SK-N-SH treated with all-trans-retinoic acid at 6 μM for 48 hours (cell line): ENCODE measurements at regions not wholly inside any gene's neighbourhood (a gene's known extent, or its start where the extent isn't known, plus 50 kb on each side); places are given as distances from the start of the nearest gene placed in this dataset.

Experiments used
- ATAC-seq: fragments of 200-7000 bp; cut with Tn5 transposase; 3 replicates; pipeline ENCODE4 v1.9.1; 2020; ENCODE audit warnings: mild to moderate bottlenecking, moderate library complexity
- ARNTL ChIP-seq: fragments of 450-650 bp; formaldehyde crosslinking; IDR thresholded peaks from 2 replicates; pipeline ENCODE4 v1.5.0; 2020; ENCODE audit warnings: low read depth, mild to moderate bottlenecking, moderate library complexity, borderline replicate concordance
- BACH2 ChIP-seq: fragments of 250-450 bp; sonication (Bioruptor Pico); IDR thresholded peaks from 2 replicates; pipeline ENCODE4 v1.9.0; 2021; ENCODE audit warnings: mild to moderate bottlenecking, borderline replicate concordance
- CSDC2 ChIP-seq: fragments of 250-450 bp; sonication (Bioruptor Pico); IDR thresholded peaks from 2 replicates; pipeline ENCODE4 v1.5.0; 2020; ENCODE audit warnings: mild to moderate bottlenecking, moderate library complexity
- ESRRG ChIP-seq: fragments of 250-450 bp; sonication (Bioruptor Pico); IDR thresholded peaks from 2 replicates; pipeline ENCODE4 v1.6.1; 2021; ENCODE audit warnings: mild to moderate bottlenecking
- GLIS3 ChIP-seq: fragments of 250-450 bp; sonication (Bioruptor Pico); IDR thresholded peaks from 2 replicates; pipeline ENCODE4 v1.5.0; 2020; ENCODE audit warnings: mild to moderate bottlenecking, moderate library complexity
- ISL1 ChIP-seq: fragments of 250-450 bp; sonication (Bioruptor Pico); IDR thresholded peaks from 2 replicates; pipeline ENCODE4 v2.1.2; 2022; ENCODE audit warnings: mild to moderate bottlenecking, moderate library complexity
- OSR1 ChIP-seq: fragments of 250-450 bp; sonication (Bioruptor Pico); IDR thresholded peaks from 2 replicates; pipeline ENCODE4 v1.8.0; 2022; ENCODE audit warnings: moderate library complexity, mild to moderate bottlenecking, inconsistent platforms
- PPARA ChIP-seq: fragments of 250-450 bp; sonication (Bioruptor Pico); IDR thresholded peaks from 2 replicates; pipeline ENCODE4 v1.5.0; 2020; ENCODE audit warnings: mild to moderate bottlenecking, borderline replicate concordance
- RARB ChIP-seq: fragments of 250-450 bp; sonication (Bioruptor Pico); IDR thresholded peaks from 2 replicates; pipeline ENCODE4 v1.8.0; 2021; ENCODE audit warnings: mild to moderate bottlenecking, moderate library complexity
- SNAI2 ChIP-seq: fragments of 250-450 bp; sonication (Bioruptor Pico); IDR thresholded peaks from 2 replicates; pipeline ENCODE4 v1.5.0; 2020; ENCODE audit warnings: mild to moderate bottlenecking, moderate library complexity
- TCF4 ChIP-seq: fragments of 250-450 bp; sonication (Bioruptor Pico); IDR thresholded peaks from 2 replicates; pipeline ENCODE4 v1.8.0; 2021; ENCODE audit warnings: mild to moderate bottlenecking, moderate library complexity, borderline replicate concordance
- TOX ChIP-seq: fragments of 250-450 bp; sonication (Bioruptor Pico); IDR thresholded peaks from 2 replicates; pipeline ENCODE4 v1.8.0; 2021; ENCODE audit warnings: mild to moderate bottlenecking, moderate library complexity, borderline replicate concordance
- ZC3H10 ChIP-seq: fragments of 250-450 bp; sonication (Bioruptor Pico); IDR thresholded peaks from 2 replicates; pipeline ENCODE4 v1.5.1; 2021; ENCODE audit warnings: mild to moderate bottlenecking, moderate library complexity
- ZFP3 ChIP-seq: fragments of 250-450 bp; sonication (Bioruptor Pico); IDR thresholded peaks from 2 replicates; pipeline ENCODE4 v1.5.0; 2020; ENCODE audit warnings: mild to moderate bottlenecking, moderate library complexity
- ZFP30 ChIP-seq: fragments of 450-650 bp; formaldehyde crosslinking; IDR thresholded peaks from 2 replicates; pipeline ENCODE4 v1.5.0; 2022; ENCODE audit warnings: mild to moderate bottlenecking, moderate library complexity
- ZNF565 ChIP-seq: fragments of 450-650 bp; formaldehyde crosslinking; conservative IDR thresholded peaks from 2 replicates; pipeline ENCODE4 v1.5.0; 2020; ENCODE audit warnings: low read depth, mild to moderate bottlenecking, moderate library complexity
- ZNF70 ChIP-seq: fragments of 450-650 bp; formaldehyde crosslinking; IDR thresholded peaks from 2 replicates; pipeline ENCODE4 v1.5.0; 2020; ENCODE audit warnings: mild to moderate bottlenecking, moderate library complexity
- TF ChIP-seq, protein P1 (sequence below): fragments of 250-450 bp; sonication (Bioruptor Pico); IDR thresholded peaks from 2 replicates; pipeline ENCODE4 v1.8.0; 2020; ENCODE audit warnings: mild to moderate bottlenecking, moderate library complexity, borderline replicate concordance
- TF ChIP-seq, protein P2 (sequence below): fragments of 250-450 bp; sonication (Bioruptor Pico); IDR thresholded peaks from 2 replicates; pipeline ENCODE4 v1.5.1; 2020; ENCODE audit warnings: low read depth, mild to moderate bottlenecking, moderate library complexity
- TF ChIP-seq, protein P3 (sequence below): fragments of 250-450 bp; sonication (Bioruptor Pico); IDR thresholded peaks from 2 replicates; pipeline ENCODE4 v1.5.0; 2020; ENCODE audit warnings: mild to moderate bottlenecking, moderate library complexity
- TF ChIP-seq, protein P4 (sequence below): fragments of 250-450 bp; sonication (Bioruptor Pico); IDR thresholded peaks from 2 replicates; pipeline ENCODE4 v1.8.0; 2021; ENCODE audit warnings: low read depth, mild to moderate bottlenecking, moderate library complexity, borderline replicate concordance

DNA sequence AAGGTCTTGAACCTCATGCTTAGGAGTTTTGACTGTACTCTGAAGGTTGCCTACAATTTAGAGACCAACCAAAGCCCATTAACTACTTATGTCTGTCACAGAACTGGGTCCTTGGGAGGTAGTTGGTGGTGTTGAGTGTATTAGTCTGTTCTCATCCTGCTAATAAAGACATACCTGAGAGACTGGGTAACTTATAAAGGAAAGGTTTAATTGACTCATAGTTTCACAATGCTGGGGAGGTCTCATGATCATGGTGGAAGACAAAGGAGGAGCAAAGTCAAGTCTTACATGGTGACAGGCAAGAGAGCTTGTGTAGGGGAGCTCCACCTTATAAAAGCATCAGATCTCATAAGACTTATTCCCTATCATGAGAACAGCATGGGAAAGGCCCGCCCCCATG lies 319.6 kb upstream of the ZMIZ1 start:
- ATAC-seq = no peak
- TF ChIP-seq, protein P1, sequence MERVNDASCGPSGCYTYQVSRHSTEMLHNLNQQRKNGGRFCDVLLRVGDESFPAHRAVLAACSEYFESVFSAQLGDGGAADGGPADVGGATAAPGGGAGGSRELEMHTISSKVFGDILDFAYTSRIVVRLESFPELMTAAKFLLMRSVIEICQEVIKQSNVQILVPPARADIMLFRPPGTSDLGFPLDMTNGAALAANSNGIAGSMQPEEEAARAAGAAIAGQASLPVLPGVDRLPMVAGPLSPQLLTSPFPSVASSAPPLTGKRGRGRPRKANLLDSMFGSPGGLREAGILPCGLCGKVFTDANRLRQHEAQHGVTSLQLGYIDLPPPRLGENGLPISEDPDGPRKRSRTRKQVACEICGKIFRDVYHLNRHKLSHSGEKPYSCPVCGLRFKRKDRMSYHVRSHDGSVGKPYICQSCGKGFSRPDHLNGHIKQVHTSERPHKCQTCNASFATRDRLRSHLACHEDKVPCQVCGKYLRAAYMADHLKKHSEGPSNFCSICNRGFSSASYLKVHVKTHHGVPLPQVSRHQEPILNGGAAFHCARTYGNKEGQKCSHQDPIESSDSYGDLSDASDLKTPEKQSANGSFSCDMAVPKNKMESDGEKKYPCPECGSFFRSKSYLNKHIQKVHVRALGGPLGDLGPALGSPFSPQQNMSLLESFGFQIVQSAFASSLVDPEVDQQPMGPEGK (CRISPR knock-in tag) = no peak
- TF ChIP-seq ZNF565 = no peak
- TF ChIP-seq CSDC2 (CRISPR knock-in tag) = no peak
- TF ChIP-seq OSR1 (CRISPR knock-in tag) = no peak
- TF ChIP-seq, protein P2, sequence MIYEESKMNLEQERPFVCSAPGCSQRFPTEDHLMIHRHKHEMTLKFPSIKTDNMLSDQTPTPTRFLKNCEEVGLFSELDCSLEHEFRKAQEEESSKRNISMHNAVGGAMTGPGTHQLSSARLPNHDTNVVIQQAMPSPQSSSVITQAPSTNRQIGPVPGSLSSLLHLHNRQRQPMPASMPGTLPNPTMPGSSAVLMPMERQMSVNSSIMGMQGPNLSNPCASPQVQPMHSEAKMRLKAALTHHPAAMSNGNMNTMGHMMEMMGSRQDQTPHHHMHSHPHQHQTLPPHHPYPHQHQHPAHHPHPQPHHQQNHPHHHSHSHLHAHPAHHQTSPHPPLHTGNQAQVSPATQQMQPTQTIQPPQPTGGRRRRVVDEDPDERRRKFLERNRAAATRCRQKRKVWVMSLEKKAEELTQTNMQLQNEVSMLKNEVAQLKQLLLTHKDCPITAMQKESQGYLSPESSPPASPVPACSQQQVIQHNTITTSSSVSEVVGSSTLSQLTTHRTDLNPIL (CRISPR knock-in tag) = no peak
- TF ChIP-seq SNAI2 (CRISPR knock-in tag) = no peak
- no peak for TF ChIP-seq BACH2
- no peak for TF ChIP-seq ZFP30 (CRISPR knock-in tag)
- no peak for TF ChIP-seq ESRRG
- no peak for TF ChIP-seq RARB (CRISPR knock-in tag)

DNA sequence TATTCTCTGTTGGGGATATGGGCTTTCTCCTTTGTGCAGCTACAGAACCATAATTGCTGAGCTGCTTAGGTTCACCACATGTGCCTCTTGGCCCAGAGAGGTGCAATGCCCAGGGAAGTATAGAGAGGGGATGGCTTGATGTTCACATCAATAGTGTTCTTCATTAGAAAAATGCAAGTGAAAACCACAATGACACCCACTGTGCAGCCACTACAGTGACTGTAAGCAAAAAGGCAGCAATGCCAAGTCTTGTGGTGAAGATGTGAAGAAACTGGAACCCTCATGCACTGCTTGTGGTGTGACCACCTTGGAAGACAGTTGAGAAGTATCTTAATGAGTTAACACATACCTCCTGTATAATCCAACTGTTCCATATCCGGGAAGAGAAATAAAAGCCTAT lies 318.9 kb upstream of the ZMIZ1 start:
- no peak for ATAC-seq
- TF ChIP-seq GLIS3 (CRISPR knock-in tag) (no peak), ARNTL (no peak), BACH2 (no peak)

DNA sequence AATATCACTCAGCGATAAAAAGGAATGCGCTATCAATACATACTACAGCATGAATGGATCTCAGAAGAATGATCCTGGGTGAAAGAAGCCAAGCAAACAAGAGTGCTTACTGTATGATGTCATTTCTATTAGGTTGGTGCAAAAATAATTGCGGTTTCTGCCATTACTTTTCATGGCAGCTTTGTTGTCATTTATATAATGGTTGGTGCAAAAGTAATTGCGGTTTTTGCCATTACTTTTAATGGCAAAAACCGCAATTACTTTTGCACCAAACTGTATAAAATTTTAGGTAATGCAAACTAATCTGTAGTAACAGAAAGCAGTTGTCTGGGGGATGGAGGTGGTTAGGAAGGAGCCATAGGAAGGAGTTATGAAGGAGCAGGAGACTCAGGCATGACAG lies 318.3 kb upstream of the ZMIZ1 start:
- TF ChIP-seq BACH2 (no peak), OSR1 (CRISPR knock-in tag) (no peak)
- TF ChIP-seq, protein P3, sequence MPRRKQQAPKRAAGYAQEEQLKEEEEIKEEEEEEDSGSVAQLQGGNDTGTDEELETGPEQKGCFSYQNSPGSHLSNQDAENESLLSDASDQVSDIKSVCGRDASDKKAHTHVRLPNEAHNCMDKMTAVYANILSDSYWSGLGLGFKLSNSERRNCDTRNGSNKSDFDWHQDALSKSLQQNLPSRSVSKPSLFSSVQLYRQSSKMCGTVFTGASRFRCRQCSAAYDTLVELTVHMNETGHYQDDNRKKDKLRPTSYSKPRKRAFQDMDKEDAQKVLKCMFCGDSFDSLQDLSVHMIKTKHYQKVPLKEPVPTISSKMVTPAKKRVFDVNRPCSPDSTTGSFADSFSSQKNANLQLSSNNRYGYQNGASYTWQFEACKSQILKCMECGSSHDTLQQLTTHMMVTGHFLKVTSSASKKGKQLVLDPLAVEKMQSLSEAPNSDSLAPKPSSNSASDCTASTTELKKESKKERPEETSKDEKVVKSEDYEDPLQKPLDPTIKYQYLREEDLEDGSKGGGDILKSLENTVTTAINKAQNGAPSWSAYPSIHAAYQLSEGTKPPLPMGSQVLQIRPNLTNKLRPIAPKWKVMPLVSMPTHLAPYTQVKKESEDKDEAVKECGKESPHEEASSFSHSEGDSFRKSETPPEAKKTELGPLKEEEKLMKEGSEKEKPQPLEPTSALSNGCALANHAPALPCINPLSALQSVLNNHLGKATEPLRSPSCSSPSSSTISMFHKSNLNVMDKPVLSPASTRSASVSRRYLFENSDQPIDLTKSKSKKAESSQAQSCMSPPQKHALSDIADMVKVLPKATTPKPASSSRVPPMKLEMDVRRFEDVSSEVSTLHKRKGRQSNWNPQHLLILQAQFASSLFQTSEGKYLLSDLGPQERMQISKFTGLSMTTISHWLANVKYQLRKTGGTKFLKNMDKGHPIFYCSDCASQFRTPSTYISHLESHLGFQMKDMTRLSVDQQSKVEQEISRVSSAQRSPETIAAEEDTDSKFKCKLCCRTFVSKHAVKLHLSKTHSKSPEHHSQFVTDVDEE (CRISPR knock-in tag) = no peak
- ATAC-seq = no peak

DNA sequence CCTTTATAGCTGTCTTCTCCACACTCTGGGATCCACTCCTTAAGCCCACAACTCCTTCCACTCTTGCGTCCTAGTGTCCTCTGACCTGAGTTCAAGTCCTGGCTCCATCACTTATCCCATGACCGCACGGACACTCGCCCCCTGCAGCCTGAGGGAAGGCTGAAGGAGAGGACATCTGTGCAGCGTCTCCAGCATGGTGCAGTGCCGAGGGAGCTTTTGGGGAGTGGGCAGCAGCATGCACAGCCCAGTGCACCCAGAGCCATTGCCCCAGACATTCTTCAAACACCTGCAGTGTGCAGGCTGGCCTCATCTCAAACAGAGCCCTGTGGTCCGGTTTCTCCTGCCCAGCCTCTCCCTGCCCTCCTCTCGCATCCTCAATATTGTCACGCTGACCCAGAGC lies 317.1 kb upstream of the ZMIZ1 start:
- no peak for ATAC-seq
- TF ChIP-seq BACH2 = no peak
- TF ChIP-seq TCF4 (CRISPR knock-in tag) = no peak
- TF ChIP-seq PPARA = no peak
- no peak for TF ChIP-seq CSDC2 (CRISPR knock-in tag)
- TF ChIP-seq, protein P4, sequence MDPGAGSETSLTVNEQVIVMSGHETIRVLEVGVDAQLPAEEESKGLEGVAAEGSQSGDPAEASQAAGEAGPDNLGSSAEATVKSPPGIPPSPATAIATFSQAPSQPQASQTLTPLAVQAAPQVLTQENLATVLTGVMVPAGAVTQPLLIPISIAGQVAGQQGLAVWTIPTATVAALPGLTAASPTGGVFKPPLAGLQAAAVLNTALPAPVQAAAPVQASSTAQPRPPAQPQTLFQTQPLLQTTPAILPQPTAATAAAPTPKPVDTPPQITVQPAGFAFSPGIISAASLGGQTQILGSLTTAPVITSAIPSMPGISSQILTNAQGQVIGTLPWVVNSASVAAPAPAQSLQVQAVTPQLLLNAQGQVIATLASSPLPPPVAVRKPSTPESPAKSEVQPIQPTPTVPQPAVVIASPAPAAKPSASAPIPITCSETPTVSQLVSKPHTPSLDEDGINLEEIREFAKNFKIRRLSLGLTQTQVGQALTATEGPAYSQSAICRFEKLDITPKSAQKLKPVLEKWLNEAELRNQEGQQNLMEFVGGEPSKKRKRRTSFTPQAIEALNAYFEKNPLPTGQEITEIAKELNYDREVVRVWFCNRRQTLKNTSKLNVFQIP (CRISPR knock-in tag) = no peak
- TF ChIP-seq, protein P2 (CRISPR knock-in tag) = no peak
- no peak for TF ChIP-seq ZNF565
- no peak for TF ChIP-seq TOX (CRISPR knock-in tag)

DNA sequence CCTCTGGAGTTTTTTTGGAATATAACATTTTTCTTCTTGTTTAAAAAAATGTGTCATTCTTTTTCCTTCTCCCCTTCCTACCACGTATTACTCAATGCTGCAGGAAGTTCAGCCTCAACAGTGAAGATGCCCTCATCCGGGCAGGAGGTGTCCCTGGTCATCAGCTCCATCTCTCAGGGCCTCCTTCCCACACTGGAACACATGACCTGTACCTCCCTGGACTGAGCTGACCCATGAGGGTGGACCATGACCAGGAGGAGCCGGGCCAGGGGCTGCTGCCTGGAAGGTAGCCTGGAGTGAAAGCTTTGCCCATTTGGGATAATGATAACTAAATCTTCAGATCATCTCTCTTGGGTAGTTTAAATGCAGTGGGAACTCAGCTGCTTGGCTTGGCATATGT lies 316.5 kb upstream of the ZMIZ1 start:
- ATAC-seq = no peak
- TF ChIP-seq ZNF70 = no peak
- no peak for TF ChIP-seq ESRRG
- no peak for TF ChIP-seq ZFP3 (CRISPR knock-in tag)
- TF ChIP-seq CSDC2 (CRISPR knock-in tag) = no peak
- TF ChIP-seq ZFP30 (CRISPR knock-in tag) = no peak
- no peak for TF ChIP-seq ARNTL
- no peak for TF ChIP-seq PPARA
- TF ChIP-seq ZNF565 = no peak
- no peak for TF ChIP-seq GLIS3 (CRISPR knock-in tag)
- TF ChIP-seq, protein P2 (CRISPR knock-in tag) = no peak
- no peak for TF ChIP-seq ZC3H10 (CRISPR knock-in tag)
- TF ChIP-seq OSR1 (CRISPR knock-in tag) = no peak
- no peak for TF ChIP-seq ISL1 (CRISPR knock-in tag)
- TF ChIP-seq TOX (CRISPR knock-in tag) = no peak
- TF ChIP-seq TCF4 (CRISPR knock-in tag) = no peak
- TF ChIP-seq, all 23 proteins: peak for 0
